ENCODE measurements at regions not wholly inside any gene's neighbourhood (a gene's known extent, or its start where the extent isn't known, plus 50 kb on each side); places are given as distances from the start of the nearest gene placed in this dataset.

DNA sequence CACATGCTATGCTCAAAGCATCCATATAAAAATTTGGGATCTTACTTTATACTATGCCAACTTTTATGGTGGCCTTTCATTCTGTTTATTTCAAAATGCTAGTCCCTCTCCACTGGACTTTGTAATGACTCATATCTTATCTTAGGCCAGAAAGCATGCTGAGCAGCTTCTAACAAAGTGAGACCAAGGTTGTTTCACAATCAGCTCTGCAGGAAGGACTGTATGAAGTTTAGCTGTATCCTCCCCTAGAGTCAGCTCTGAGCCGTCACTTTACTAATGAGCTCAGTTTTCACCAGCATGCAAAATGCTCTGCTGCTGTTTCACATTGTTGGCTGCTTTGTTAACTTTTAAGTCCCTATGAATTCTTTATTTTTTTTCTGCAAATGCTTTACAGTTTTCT is 1608.8 kb downstream of the OLFM4 start:
- H3K4me3 ChIP-seq (ENCODE audit: control insufficient read depth, low read depth, low read length): no peak overlapping the region
- TF ChIP-seq, protein P1, sequence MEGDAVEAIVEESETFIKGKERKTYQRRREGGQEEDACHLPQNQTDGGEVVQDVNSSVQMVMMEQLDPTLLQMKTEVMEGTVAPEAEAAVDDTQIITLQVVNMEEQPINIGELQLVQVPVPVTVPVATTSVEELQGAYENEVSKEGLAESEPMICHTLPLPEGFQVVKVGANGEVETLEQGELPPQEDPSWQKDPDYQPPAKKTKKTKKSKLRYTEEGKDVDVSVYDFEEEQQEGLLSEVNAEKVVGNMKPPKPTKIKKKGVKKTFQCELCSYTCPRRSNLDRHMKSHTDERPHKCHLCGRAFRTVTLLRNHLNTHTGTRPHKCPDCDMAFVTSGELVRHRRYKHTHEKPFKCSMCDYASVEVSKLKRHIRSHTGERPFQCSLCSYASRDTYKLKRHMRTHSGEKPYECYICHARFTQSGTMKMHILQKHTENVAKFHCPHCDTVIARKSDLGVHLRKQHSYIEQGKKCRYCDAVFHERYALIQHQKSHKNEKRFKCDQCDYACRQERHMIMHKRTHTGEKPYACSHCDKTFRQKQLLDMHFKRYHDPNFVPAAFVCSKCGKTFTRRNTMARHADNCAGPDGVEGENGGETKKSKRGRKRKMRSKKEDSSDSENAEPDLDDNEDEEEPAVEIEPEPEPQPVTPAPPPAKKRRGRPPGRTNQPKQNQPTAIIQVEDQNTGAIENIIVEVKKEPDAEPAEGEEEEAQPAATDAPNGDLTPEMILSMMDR (conservative IDR thresholded peaks at IDR 0.05; ENCODE audit: control insufficient read depth, insufficient read depth, low read depth, low read length): no peak
- DNase-seq (ENCODE audit: low read depth): no peak

DNA sequence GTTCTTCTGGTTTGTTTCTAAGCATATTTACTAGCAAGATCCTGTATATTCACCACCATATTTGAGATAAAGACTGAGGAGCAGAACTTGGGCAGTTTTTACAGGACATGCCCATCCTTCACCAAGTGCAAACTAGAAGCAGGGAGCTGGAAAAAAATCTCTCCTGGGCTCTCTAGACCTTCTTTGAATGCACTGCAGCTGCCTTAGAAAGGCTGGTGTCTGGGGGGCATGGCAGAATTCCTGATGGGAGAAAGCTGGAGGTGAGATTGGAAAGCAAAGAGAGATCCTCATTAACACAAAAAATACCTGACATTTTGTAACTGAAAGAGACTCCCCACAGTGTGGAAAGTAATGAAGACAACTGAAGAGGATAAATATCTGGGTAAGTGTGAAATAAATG is 1612.1 kb downstream of the OLFM4 start:
- no peak for DNase-seq (ENCODE audit: low read depth)
- H3K4me3 ChIP-seq (ENCODE audit: control insufficient read depth, low read depth, low read length): no peak overlapping the region
- TF ChIP-seq, protein P1 (conservative IDR thresholded peaks at IDR 0.05; ENCODE audit: control insufficient read depth, insufficient read depth, low read depth, low read length): no peak

DNA sequence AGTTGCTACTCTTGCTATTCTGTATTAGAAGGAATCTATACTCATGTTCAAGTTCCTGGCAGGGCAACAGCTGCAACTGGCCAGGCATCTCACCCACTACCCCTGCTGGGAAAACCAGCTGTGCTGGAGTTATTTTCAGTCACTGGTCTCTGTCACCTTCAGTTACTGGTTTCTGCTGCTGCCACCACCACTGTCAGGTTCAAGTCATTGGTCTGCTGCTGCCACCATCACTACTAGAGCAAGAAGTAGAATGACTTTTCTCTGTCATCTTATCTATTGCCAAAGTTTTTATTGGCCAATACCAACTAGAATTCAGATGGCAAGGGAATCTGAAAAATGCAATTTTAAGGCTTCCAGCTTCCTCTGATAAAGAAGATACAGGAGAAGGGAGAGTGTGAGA is 1615.2 kb downstream of the OLFM4 start:
- DNase-seq (ENCODE audit: low read depth): no peak
- TF ChIP-seq, protein P1 (conservative IDR thresholded peaks at IDR 0.05; ENCODE audit: control insufficient read depth, insufficient read depth, low read depth, low read length): no peak
- H3K4me3 ChIP-seq (ENCODE audit: control insufficient read depth, low read depth, low read length): no peak overlapping the region

DNA sequence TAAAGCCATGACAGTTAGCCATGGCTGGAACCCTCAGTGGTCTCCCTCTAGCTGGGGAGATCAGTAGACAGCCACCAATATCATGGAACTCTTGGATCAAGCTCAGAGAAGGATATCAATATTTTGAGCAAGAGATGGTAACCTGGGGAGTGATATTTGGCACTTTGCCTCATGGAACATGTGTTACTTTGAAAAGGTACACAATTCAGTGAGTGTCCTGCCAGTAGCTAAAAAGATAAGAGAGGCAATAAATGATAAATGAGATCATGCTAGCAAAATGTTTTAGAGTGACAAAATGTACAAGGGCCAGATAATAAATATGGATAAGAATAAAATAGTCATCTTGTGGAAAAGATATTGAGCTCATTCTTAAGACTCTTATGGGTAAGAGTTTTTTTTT is 1618.7 kb downstream of the OLFM4 start:
- TF ChIP-seq, protein P1 (conservative IDR thresholded peaks at IDR 0.05; ENCODE audit: control insufficient read depth, insufficient read depth, low read depth, low read length): no peak
- no peak overlapping the region for H3K4me3 ChIP-seq (ENCODE audit: control insufficient read depth, low read depth, low read length)
- no peak for DNase-seq (ENCODE audit: low read depth)

DNA sequence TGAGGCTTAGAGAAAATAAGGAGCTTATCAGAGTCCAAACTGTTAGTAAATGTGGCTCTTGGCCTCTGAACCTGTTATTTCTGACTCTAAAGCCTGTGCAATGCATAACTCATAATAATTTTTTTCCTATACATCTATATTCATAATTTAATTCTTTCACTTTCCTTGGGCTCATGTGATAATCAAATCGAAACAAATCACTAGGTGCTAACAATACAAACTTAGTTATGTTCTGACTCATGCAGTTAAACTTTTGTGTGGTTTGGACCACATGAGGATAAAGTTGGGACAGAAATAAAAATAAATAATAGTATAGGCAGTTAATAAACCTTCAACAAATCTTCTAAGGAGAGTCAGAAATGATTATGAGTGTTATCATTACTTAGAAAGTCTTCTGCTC is 1629.0 kb downstream of the OLFM4 start:
- H3K4me3 ChIP-seq (ENCODE audit: control insufficient read depth, low read depth, low read length): no peak overlapping the region
- TF ChIP-seq, protein P1 (conservative IDR thresholded peaks at IDR 0.05; ENCODE audit: control insufficient read depth, insufficient read depth, low read depth, low read length): no peak
- no peak for DNase-seq (ENCODE audit: low read depth)

DNA sequence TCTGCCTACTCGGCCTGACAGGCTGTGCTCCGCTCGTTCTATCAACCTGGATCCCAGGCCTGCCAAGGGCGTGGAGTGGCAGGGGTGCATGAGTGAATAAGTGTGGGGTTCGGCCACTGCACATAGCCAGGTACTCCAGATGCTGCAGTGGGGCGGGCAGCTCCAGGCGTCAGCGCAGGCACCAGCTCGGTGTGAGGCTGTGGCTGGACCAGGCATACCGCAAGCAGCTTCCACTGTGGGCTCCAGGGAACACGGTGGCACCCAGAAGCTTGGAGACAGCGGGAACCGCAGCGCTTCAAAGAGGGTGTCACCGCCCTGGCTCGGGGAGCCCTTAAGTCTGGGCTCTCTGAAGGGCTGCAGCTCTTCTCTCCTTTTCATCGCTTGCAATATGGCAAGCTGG is 1630.2 kb downstream of the OLFM4 start:
- TF ChIP-seq, protein P1 (conservative IDR thresholded peaks at IDR 0.05; ENCODE audit: control insufficient read depth, insufficient read depth, low read depth, low read length): no peak
- no peak for DNase-seq (ENCODE audit: low read depth)
- H3K4me3 ChIP-seq (ENCODE audit: control insufficient read depth, low read depth, low read length): no peak overlapping the region

DNA sequence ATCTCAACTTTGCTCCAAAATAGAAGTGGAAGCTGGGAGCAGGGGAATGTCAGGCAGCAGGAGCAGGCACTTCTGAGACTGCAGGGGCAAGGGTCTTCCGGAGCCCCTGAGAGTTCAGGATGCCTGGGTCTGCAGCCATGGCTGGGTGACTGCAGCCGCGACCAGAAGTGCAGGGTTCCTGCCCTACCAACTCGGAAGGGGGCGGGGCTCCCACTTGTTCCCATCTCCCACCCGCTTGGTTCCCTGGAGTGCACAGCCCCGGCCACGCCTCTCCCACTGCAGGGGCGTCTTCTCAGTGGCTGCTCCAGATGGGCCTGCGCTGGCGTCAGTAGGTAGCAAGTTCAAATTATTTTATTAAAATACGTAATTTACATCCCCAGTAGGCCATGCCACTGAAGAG is 1631.7 kb downstream of the OLFM4 start:
- TF ChIP-seq, protein P1 (conservative IDR thresholded peaks at IDR 0.05; ENCODE audit: control insufficient read depth, insufficient read depth, low read depth, low read length): no peak
- H3K4me3 ChIP-seq (ENCODE audit: control insufficient read depth, low read depth, low read length): no peak overlapping the region
- DNase-seq (ENCODE audit: low read depth): no peak

All from fibroblast of mammary gland (primary cell).